DND-41 (cell line): ENCODE measurements at regions not wholly inside any gene's neighbourhood (a gene's known extent, or its start where the extent isn't known, plus 50 kb on each side); places are given as distances from the start of the nearest gene placed in this dataset.

ENCODE experiments used
- CTCF ChIP-seq: IDR thresholded peaks from 2 replicates; pipeline ENCODE4 v1.5.1; 2012; ENCODE audit warnings: borderline replicate concordance, low read length, moderate library complexity, mild to moderate bottlenecking; ENCODE audit not compliant: poor library complexity, severe bottlenecking; ENCODE audit errors: extremely low read depth
- EZH2 ChIP-seq: IDR thresholded peaks from 3 replicates; pipeline ENCODE4 v1.6.1; 2012; ENCODE audit warnings: borderline replicate concordance, low read depth, mild to moderate bottlenecking, moderate library complexity, low read length, inconsistent platforms; ENCODE audit not compliant: severe bottlenecking

DNA sequence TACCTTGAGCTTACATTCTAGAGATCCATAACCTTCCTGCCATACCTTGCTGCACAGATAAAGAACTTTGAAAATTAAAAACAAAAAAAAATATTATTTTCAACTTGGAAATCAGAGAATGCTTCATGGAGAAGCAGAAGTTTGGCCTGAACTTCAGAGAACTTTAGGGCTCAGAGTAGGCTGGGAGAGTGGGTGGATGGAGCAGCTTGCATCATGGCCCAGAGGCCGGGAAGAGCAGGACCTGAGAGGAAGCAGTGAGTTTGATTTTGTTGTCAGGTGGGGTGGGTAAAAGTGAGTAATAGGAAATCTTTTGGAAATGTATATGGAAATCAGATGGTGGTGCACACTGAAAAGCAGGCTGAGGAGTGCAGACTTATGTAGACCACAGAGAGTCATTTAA lies 228.5 kb upstream of the KRR1 start:
- no peak for TF ChIP-seq CTCF
- no peak for TF ChIP-seq EZH2
